GM18519 (cell line): ENCODE measurements at regions not wholly inside any gene's neighbourhood (a gene's known extent, or its start where the extent isn't known, plus 50 kb on each side); places are given as distances from the start of the nearest gene placed in this dataset.

Experiments used
- ATAC-seq: cut with Tn5 transposase; IDR thresholded peaks from one replicate; pipeline ENCODE4 v1.9.1; 2021; ENCODE audit warnings: mild to moderate bottlenecking, moderate library complexity; ENCODE audit not compliant: unreplicated experiment, low FRiP score

GRCh38 chr2:3005859-3006501 is 371.6 kb downstream of the EIPR1 start:
- no peak for ATAC-seq

DNA sequence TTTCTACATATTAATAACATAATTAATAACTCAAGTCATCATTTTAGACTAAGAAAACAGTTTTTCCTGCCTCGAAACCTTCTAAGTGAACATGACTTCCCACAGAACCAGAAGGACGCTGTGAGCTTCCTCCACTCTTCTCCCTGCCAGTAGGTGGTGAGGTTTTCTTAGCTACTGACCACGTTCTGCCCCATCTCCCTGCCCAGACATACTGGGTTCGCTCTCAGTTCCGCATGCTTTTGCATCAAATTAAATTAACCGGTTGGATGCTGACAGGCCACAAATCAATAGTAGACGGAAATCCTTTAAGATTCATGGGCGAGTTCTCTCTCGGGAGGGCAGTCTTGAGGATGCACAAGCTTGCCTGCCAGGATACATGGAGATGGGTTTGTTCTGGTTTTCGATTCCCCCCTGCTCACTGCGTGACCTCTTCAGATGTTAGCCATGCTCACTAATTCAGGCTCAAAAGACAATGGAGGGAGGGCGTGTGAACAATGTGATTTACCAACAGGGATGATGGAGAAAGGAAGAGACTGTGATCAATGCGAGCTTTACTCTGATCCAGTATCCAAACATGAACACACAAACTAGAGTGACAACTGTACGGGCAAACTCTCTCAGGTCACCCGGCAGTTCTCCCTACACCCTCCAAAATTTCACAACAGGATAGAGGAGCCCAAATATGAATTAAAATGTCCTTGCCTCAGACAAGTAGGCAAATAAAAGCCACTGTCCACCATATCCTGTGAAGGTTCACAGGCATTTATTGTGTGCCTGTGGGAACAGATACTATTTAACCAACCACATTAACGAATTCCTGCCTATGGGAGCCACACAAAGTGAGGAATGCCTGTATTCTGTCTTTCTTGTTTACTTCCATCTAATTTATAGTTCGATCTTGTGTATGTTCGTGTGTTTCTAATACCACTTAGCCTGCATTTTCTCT is 375.7 kb downstream of the EIPR1 start:
- ATAC-seq, result no peak

GRCh38 chr2:3000968-3001367 is 376.6 kb downstream of the EIPR1 start:
- ATAC-seq, result no peak

- ATAC-seq, result no peak
Observed at GRCh38 chr2:3000125-3000524, 377.5 kb downstream of the EIPR1 start.

DNA sequence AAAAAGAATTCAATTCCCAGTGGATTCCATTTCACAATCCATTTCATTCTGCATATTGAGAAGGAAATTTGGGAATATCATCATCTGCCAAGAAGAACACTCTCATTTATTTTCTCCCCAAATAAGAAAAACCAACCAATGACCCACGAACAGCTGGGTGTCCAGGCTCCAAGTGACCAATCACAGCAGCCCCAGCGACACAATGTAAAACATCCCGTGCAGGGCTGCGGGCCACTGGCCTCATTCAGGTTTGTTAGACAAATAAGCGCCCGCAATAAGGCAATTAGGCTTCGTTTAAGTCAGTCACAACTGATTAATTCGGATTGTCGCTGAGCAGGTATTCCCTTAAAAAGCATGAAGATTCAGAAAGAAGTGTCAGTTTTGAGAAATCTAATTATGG is 378.6 kb downstream of the EIPR1 start:
- no peak for ATAC-seq

GRCh38 chr2:2993172-2993692 is 384.4 kb downstream of the EIPR1 start:
- ATAC-seq, result no peak

DNA sequence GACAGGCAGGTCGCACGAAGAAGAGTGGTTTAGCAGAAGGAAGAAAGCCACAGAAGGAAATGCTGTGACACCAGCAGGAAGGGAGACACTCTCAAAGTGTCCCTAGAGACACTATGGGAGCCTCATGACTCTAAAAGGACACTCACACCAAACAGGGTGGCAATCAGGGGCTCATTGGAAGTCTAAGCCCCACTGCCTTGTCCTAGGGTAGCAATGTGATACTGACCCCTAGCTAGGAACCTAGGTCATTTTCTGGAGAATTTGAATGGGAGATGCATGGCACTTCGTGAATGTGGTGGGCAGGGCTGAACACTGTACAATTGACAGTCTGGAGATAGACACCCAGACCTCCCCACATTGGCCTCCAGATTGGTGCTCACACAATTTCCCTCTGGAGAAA is 385.0 kb downstream of the EIPR1 start:
- ATAC-seq, result no peak

GRCh38 chr2:2985020-2985419 is 392.6 kb downstream of the EIPR1 start:
- no peak for ATAC-seq

GRCh38 chr2:2981000-2981399 is 396.6 kb downstream of the EIPR1 start:
- no peak for ATAC-seq

GRCh38 chr2:2974982-2975381 is 402.6 kb downstream of the EIPR1 start:
- ATAC-seq, result no peak

GRCh38 chr2:2960441-2961133 is 417.0 kb downstream of the EIPR1 start:
- no peak for ATAC-seq

DNA sequence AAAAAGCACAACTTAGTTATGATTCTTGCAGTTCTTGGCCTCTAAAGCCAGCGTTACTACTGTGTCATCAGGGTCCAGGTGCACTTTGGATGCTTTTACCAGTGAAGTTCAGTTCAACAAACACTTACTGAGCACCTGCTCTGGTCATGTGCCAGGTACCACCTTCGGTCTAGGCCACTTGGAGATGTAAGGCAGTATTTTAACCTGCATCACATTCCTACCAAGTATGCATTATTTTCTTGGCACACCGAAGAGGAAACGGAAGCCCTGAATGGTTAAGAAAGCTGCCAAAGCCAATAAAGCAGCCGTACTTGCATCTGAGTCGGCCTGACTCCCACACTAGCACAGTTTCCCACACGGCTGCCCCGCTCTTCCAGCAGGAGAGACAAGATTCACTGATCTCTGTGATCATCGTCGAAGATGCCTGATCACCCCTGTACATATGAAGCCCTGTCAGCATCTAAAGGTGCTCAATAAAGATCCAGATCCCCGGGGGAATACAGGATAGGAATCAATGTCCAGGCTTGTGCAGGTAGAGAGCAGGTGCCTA is 427.1 kb downstream of the EIPR1 start:
- ATAC-seq, result no peak

- ATAC-seq, result no peak
Observed at GRCh38 chr2:2947406-2947805, 430.2 kb downstream of the EIPR1 start.

DNA sequence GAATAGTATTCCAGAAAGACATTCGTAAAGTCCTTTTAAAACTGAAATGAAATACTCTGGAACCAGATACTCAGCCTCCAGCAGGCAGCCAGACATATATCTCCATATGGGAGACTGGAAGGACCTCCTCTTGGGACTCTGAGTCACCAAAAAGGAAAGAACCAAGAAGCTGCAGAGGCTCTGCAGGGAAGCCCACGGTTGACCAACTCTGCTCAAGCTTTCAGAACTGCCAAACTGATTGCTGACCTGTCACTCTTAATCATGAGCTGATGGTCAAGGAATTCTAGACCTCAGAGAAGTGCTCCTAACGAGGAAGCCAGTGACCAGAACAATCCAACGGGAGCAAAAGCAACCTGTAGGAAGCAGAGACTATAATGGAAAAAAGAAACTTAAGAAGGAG is 434.7 kb downstream of the EIPR1 start:
- ATAC-seq, result no peak

- no peak for ATAC-seq
Observed at GRCh38 chr2:2942225-2942624, 435.4 kb downstream of the EIPR1 start.

GRCh38 chr2:2941205-2941604 is 436.4 kb downstream of the EIPR1 start:
- ATAC-seq, result no peak

DNA sequence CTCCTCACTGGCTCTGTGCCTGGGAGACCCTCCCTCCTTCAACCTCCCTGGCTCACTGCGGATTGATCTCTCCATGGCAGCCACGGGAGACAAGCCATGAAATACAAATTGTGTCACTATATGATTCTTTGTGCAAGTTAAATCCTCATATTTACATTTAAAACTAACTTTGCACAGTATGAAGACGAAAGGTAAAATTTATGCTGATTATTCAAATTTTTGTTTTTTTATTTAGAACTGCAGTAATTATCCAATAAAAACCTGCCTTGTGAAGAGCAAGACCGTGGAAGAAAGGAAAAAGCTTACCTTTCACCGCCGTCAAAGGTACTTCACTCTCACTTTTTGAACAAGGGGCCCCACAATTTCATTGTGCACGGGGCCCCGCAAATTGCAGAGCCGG is 436.9 kb downstream of the EIPR1 start:
- ATAC-seq, result no peak

DNA sequence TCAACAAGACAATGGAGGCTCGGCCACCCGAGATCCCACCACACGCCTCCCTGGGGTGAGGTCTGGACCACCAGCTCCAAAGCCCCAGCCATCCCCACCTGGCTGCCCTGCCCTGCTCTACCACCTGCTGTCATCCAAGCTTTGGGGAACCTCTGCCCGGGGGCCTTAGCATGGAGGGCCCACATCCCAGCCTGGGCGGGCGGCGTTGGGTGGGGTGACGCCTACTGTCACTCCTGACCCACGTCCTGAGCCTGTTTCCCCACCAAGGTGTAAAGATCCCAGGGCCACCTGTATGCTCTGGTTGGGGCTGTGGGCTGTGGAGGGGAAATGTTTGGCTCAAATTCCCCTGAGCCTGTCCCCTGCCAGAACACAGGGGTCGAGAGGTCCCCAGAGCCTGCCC is 437.6 kb downstream of the EIPR1 start:
- ATAC-seq, result no peak

- ATAC-seq, result no peak
Observed at GRCh38 chr2:2939078-2939795, 438.4 kb downstream of the EIPR1 start.

- no peak for ATAC-seq
Observed at GRCh38 chr2:2938481-2938880, 439.1 kb downstream of the EIPR1 start.
